NCI-H2029 treated with DMSO at 0.1 percent for 48 hours (cell line): ENCODE measurements at regions not wholly inside any gene's neighbourhood (a gene's known extent, or its start where the extent isn't known, plus 50 kb on each side); places are given as distances from the start of the nearest gene placed in this dataset.
"Not testable (repeated sequence)": the region's sequence is repeated elsewhere in the genome, so short reads cannot be mapped to it uniquely, and the experiment has no call there.

Experiments
- DNase-seq: peaks from one replicate; lab custom pipeline; 2025; lab: John Stamatoyannopoulos, UW

GRCh38 chr4:177948853-177949252 lies 506.6 kb upstream of the AGA start:
- no peak for DNase-seq

GRCh38 chr4:177951026-177951425 lies 508.8 kb upstream of the AGA start:
- no peak for DNase-seq

- DNase-seq, result no peak
These were observed 510.5 kb upstream of the AGA start for GRCh38 chr4:177952723-177953122.

- no peak for DNase-seq
These were observed 515.5 kb upstream of the AGA start for GRCh38 chr4:177957596-177958360.

GRCh38 chr4:177960566-177960965 lies 518.3 kb upstream of the AGA start:
- no peak for DNase-seq

- DNase-seq, result no peak
These were observed 519.6 kb upstream of the AGA start for GRCh38 chr4:177961761-177962380.

GRCh38 chr4:177964061-177964460 lies 521.8 kb upstream of the AGA start:
- DNase-seq, result no peak

- no peak for DNase-seq
These were observed 522.5 kb upstream of the AGA start for GRCh38 chr4:177964693-177965168.

- no peak for DNase-seq
These were observed 525.1 kb upstream of the AGA start for GRCh38 chr4:177967328-177967727.

GRCh38 chr4:177968817-177969442 lies 526.7 kb upstream of the AGA start:
- no peak for DNase-seq

- no peak for DNase-seq
These were observed 532.2 kb upstream of the AGA start for GRCh38 chr4:177974461-177974860.

- no peak for DNase-seq
These were observed 533.2 kb upstream of the AGA start for GRCh38 chr4:177975315-177975987.

- DNase-seq, result no peak
These were observed 544.0 kb upstream of the AGA start for GRCh38 chr4:177986236-177986635.

- DNase-seq, result no peak
These were observed 545.7 kb upstream of the AGA start for GRCh38 chr4:177987896-177988295.

- DNase-seq, result no peak
These were observed 547.4 kb upstream of the AGA start for GRCh38 chr4:177989503-177990201.

GRCh38 chr4:178003098-178003657 lies 560.9 kb upstream of the AGA start:
- no peak for DNase-seq

- no peak for DNase-seq
These were observed 568.4 kb upstream of the AGA start for GRCh38 chr4:178010596-178010995.

GRCh38 chr4:178015046-178015445 lies 572.8 kb upstream of the AGA start:
- not testable (repeated sequence) for DNase-seq

- DNase-seq, result no peak
These were observed 584.8 kb upstream of the AGA start for GRCh38 chr4:178026999-178027398.

- DNase-seq, result no peak
These were observed 585.6 kb upstream of the AGA start for GRCh38 chr4:178027796-178028195.

- DNase-seq, result no peak
These were observed 586.2 kb upstream of the AGA start for GRCh38 chr4:178028481-178028880.
